Left cardiac atrium (tissue), 4 donors: ENCODE measurements at regions not wholly inside any gene's neighbourhood (a gene's known extent, or its start where the extent isn't known, plus 50 kb on each side); places are given as distances from the start of the nearest gene placed in this dataset.
A peak's percentile ranks its signal among the peaks of the same experiment; 100 is the strongest.
"Not testable (repeated sequence)": the region's sequence is repeated elsewhere in the genome, so short reads cannot be mapped to it uniquely, and the experiment has no call there.

ENCODE experiments used
- ATAC-seq, 2 donors: fragments of 200-7000 bp; cut with Tn5 transposase; one replicate each; pipeline ENCODE4 v1.9.1; 2020; ENCODE audit warnings: mild to moderate bottlenecking in 2 of 2, moderate library complexity in 2 of 2
- DNase-seq: peaks from one replicate; pipeline ENCODE4 v3.0.0-alpha.2; 2020
- intact Hi-C, 2 donors: fragments of 100-400 bp; cut with DNase I; formaldehyde crosslinking; loops; one replicate each; pipeline versions ENCODE4 v1.14.1 to v1.15.1; 2022 to 2023
- donor health status: DM: no; HTN: yes; CAD: no.
- donor health status: DM: no; HTN: yes; CAD: no; lungs with severe emphysema.
- donor health status: DM: yes; HTN: yes; CAD: no.
- donor health status: Dilated cardiomyopathy.

DNA sequence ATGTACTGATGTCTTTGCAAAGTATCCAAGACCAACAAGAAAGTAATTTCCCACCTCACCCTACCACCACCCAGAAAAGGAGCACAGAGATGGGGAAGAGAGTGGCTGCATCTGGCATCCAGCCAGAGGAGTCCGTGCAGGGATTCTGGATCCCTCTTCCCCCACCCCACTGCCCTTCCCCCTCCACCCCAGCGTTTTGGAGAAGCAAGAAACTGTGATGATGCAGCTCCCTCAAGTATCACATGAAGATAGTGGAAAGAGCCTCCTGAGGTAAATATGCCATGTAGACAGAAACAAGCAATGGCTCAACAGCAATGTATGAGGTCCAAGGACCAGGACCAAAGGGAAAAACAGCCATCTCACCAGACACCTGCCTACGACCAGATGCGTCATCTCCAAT, 153.8 kb downstream of the DEPDC1B start:
- ATAC-seq, result no peak
- no peak for DNase-seq

DNA sequence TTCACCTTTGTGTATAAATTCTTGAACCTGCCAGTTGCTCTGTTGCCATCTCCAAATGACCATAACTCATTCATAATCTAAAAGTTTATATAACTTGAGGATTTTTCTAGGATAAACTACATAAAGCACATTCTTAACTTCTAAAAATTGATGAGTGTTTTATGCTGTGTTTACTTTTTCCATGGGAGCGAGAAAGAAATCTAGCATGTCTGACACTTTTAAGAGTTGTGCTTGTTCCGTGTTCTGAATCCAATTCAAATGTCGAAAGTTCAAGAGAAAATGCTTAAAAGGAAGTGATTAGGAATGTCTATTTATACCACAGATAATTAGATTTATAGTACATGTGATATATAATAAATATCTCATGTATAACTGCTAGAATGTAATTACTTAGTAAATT, 154.4 kb downstream of the DEPDC1B start:
- DNase-seq (no peak), ATAC-seq (no peak)
- intact Hi-C loops, result no loop called here

More for the DNA sequence above, 153.8 kb downstream of the DEPDC1B start:
- intact Hi-C loops, result no loop called here

DNA sequence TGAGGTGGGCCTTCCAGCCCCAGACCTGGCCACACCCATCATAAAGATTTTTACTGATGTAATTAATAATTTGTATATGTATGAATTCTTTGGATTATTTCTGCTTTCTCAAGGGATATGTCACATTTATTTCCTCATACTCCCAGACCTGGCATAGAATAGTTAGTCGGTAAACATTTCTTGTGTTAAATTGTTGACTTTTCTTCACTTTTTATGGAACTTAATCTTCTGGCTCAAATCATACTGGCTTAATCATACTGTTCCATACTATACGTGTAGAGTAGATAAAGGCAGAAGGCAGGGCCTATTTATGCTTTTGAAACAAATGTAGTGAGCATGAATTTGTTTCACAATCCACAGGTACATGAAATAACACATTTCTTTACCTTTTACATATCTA, 155.8 kb downstream of the DEPDC1B start:
- no peak for ATAC-seq
- intact Hi-C loops, result no loop called here
- no peak for DNase-seq

DNA sequence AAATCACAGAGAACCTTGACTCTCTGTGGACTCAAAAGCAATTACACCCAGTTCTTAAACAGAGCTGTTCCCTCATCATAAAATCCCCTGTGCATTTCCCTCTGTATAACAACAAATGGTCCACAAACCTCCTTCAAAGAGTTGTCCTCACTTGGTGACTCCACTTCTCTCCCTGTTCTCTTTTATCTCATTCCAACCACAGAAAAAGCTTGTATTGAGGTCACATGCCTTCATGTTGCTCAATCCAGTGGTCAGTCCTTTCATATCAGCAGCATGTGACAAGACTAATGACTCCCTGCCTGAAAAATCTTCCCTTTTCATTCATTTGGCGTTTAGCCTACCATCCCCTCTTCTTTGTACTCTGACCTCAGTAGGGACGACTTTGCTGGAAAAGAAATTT, 158.0 kb downstream of the DEPDC1B start:
- intact Hi-C loops, result no loop called here
- ATAC-seq (peak in 1 of 2 donors; percentile 67), DNase-seq (no peak)

DNA sequence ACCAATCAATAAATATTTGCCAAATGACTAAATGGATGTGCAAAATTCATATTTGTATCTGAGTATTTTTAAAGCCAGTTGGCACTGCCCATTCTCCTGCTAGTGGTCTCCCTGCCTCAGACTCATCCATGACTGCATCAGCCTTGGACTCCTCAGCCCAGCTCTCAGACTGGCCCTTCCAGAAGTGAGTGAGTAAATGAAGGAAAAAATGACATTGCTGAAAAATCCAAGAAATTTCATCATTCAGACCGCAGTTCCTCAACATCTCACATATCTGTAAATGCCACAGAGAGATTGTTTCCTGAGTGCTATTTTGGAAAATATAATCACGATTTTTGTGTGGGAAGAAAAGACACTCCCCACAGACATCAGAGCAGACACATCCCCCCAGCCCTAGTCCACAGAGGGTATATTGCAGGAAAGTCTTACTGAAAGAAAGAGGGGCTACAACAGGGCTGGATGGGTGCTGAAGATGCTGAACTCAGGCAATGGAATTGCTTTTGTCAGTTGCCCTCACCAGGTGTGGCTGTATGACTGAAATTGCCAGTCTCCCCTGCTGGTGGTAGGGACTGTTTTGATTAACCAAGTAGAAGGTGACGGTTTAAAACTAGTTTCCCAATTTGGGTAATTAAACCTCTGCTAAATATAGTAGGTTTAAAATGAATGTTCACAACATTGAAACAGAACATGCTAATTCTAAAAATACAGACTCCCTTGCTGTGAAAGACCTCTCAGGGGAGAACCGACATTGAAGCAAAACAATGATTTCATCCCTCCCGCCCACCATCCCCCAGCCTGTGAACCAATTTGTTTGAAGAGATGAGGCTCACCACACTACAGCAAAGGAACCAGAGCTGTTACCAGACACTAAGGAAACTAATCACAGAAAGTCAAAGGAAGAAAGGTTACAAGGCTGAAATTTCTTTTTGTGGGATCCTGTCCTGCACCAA, 158.8 kb downstream of the DEPDC1B start:
- intact Hi-C loops, result no loop called here
- ATAC-seq (peak in 1 of 2 donors; percentile 53), DNase-seq (no peak)

DNA sequence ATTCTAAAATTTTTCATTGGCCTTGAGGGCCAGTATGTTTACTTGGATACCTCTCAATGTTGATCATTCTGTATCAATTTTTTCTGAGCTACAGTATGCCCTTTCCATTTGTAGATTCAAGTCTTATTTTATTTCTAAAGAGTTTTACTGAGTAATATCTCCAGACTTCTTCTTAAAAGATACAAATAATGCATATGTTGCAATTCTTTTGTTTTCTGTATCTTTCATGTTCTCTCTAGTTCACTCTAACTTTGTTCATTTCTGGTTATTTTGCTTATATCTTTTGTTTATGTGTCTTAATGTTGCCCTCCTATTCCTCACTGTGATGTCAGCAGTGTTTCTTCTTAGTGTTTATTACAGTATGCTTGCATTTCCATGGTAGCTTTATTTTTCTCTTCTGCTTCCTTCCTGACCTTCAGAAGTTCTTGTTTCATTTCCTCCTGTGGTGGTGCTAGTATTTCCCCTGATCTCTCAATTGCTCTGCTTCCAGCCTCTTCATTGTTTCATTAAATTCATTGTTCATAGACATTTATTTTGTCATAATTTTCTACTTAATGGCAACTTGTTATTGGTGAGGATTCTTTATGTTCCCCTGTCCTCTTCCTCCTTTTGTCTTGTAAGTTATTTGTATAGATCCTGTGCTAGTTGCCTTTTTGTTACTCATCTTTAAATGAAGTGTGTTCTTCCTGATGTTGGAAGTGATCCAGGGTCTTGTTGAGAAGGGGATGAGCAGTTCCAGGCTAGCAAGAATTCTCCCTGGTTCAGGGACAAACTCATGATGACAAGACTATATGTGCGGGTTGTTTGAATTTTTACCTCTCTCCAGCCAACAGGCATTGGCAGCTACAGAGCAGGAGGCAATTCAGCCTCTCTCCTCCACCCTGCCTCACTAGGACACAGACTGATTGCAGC, 160.8 kb downstream of the DEPDC1B start:
- no peak for DNase-seq
- intact Hi-C loops, result no loop called here
- peak in 1 of 2 donors; percentile 54 for ATAC-seq

DNA sequence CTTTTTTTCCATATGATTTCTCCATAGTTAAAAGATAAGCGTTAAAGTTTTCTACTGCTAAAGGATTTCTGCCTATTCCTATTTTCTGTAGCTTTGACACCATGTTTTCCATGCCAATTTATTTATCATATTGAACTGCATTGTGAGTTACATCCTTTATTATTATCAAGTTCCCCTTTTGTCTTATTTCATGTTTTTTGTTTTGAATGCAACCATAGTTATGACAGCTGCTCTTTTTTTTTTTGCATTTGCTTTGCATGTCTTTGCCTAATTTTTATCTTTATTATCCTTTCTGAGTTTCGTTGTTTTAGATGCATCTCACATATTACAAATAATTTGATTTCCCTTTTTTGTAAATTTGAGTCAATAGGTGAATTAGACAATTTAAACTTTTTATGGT, 161.5 kb downstream of the DEPDC1B start:
- DNase-seq (no peak), ATAC-seq (no peak)
- intact Hi-C loops, result no loop called here

DNA sequence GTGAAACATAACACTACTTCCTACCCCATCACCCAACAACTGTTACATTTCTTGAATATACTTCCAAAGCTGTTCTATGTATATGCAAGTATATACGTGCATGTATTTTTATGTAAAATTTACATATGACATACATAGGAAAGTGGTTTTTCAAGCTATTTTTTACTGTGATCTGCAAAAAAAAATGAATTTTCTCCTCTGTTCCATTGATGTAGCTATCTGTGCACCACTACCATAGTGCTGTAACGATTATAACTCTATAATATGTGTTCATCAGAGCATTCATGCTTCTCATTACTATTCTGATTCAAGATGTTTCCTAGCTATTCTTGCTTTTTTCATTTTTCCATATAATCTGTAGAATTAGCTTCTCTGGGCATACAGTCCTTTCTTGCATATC, 164.0 kb downstream of the DEPDC1B start:
- intact Hi-C loops, result no loop called here
- no peak for ATAC-seq
- no peak for DNase-seq

DNA sequence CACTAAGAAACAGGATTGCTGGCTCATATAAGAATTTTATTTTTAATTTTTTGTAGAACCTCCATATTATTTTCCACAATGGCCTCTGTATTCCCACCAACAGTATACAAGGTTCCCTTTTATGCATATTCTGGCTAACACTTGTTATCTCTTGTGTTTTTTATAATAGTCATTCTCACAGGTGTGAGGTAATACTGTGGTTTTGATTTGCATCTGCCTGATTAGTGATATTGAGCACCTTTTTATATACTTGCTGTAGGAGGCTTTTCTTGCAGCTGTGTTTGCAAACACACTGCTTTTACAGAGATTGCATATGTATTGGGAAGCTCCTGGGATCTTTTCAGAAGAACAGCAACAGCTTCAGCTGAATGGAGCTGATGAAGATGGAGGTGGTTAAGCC, 164.8 kb downstream of the DEPDC1B start:
- intact Hi-C loops, result no loop called here
- ATAC-seq, result no peak

DNA sequence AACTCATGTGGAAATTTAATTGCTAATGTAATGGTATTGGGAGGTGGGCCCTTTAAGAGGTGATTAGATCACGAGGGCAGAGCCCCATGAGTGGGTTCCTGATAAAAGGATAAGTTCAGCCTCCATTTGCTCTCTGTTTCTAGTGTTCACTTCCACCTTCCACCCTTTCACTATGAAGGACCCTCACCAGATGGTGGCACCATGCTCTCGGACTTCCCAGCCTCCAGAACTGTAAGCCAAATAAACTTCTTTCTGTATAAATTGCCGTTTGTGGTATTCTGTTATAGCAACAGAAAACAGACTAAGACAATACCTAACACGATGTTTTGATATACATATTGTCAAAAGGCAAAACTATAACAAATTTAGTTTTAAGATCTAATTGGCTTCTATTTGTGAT, 166.2 kb downstream of the DEPDC1B start:
- no peak for DNase-seq
- intact Hi-C loops, result no loop called here
- no peak for ATAC-seq

More for the DNA sequence above, 164.8 kb downstream of the DEPDC1B start:
- no peak for DNase-seq

DNA sequence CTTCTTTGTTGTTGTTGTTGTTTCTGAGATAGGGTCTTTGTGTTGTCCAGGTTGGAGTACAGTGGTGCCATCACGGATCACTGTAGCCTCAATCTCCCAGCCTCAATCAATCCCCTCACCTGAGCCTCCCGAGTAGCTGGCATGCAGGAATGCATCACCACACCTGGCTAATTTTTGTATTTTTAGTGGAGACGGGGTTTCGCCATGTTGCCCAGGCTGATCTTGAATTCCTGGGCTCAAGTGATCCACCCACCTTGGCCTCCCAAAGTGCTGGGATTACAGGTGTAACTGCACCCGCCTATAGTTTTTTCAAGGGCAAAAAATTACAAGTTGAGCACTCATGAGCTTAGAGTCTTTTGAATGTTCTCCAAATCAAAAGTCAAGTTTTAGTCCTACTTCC, 167.2 kb downstream of the DEPDC1B start:
- DNase-seq, ATAC-seq, intact Hi-C loops: not testable (repeated sequence)

DNA sequence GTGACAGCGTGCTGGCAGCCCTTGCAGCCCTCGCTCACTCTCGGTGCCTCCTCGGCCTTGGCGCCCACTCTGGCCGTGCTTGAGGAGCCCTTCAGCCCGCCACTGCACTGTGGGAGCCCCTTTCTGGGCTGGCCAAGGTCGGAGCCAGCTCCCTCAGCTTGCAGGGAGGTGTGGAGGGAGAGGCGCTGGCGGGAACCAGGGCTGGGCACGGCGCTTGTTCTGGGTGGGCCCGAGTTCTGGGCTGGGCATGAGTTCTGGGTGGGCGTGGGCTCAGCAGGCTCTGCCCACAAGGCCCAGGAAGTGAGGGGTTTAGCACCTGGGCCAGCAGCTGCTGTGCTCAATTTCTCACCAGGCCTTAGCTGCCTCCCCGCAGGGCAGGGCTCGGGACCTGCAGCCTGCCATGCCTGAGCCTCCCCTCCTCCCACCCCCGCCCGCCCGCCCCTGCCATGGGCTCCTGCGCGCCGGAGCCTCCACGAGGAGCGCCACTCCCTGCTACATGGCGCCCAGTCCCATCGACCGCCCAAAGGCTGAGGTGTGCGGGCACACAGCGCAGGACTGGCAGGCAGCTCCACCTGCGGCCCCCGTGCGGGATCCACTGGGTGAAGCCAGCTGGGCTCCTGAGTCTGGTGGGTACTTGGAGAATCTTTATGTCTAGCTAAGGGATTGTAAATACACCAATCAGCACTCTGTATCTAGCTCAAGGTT, 169.7 kb downstream of the DEPDC1B start:
- ATAC-seq, intact Hi-C loops, DNase-seq: not testable (repeated sequence)

DNA sequence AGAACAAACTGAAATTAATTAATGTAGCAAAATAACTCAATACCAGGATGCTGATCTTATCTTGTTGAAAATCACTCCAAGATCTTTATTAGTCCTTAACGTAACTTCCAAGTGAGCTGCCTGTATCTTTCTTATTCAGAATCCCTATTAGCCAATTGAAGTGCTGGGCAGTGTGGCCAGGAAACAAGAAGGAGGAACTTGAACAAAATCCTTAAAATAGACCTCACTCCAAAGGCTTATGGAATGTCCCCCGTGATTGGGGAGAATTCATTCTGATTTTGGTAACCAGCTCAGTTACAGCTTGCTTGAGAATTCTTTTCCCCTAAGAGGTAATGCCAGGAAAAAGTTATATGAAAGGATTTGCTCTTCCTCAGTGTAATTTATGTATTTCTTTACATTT, 171.0 kb downstream of the DEPDC1B start:
- ATAC-seq, result no peak
- intact Hi-C loops, result no loop called here
- DNase-seq, result no peak

DNA sequence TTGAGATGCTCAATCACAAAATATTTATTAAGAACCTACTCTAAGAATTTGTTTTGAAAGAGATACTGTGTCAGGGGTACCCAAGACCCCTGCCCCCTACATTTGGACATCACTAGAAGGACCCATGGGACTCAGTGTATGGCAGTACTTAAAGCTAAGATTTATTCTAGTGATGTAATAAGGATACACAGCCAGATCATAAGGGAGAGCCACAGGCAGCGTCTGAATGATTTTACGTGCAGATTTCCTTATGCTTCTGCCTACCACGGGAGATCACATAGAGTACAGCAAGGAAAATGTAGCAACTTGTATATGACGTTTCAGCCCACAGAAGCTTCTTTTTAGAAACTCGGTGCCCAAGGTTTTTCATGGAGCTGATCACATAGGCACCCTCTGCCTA, 172.9 kb downstream of the DEPDC1B start:
- DNase-seq (no peak), ATAC-seq (no peak)
- intact Hi-C loops, result no loop called here

DNA sequence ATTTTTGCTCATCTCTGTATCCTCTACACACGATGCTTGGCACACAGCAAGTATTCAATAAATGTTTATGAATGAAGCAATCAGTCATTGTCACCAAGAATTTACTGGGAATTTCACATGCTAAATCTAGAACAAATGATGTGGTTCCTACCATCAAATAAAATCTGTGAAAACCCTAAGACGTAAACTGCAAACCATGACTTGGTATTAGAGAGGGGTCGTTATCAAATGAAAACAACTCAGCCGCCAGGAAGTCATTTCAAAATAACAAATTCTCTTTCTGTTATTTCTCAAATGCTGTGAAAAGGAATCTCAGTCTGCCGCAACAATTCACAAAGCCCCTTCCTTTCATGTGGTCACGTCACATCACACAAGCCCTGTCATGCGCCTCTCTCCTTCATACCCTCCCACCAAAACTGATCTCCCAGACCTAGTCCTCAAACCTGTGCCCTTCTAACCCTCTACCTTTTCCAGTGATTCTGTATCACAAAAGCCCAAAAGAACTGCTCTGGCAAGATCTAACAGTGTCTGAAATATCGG, 173.6 kb downstream of the DEPDC1B start:
- ATAC-seq (no peak), DNase-seq (no peak)
- intact Hi-C loops, result no loop called here

DNA sequence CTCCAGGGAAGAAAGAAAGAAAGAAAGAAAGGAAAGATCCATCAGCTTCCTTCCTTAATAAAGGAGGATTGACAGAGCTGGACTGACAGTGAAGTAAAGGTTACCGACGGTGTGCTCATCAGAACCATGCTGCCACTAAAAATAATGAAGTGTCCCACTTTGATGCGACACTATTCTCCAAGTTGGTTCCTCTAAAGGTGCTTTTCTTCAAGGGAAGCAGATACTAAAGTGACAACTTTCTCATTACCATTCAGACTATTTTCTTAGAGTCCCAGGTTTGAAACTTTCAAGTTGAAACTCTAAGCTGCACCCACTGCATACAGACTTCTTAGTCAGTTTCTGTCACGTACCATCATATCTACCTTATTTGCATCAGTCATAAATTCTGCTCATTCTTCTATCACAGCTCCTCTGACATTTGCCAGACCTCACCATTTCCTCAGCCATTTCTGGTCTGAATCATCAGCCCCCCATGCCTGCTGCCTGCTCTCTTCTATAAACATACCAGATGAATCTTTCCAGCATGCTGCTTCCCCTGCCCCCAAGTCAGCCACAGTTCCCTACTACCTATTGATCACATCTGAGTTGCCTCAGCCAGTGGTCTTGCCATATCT, 177.6 kb downstream of the DEPDC1B start:
- ATAC-seq, result no peak
- DNase-seq, result no peak
- intact Hi-C loops, result no loop called here

DNA sequence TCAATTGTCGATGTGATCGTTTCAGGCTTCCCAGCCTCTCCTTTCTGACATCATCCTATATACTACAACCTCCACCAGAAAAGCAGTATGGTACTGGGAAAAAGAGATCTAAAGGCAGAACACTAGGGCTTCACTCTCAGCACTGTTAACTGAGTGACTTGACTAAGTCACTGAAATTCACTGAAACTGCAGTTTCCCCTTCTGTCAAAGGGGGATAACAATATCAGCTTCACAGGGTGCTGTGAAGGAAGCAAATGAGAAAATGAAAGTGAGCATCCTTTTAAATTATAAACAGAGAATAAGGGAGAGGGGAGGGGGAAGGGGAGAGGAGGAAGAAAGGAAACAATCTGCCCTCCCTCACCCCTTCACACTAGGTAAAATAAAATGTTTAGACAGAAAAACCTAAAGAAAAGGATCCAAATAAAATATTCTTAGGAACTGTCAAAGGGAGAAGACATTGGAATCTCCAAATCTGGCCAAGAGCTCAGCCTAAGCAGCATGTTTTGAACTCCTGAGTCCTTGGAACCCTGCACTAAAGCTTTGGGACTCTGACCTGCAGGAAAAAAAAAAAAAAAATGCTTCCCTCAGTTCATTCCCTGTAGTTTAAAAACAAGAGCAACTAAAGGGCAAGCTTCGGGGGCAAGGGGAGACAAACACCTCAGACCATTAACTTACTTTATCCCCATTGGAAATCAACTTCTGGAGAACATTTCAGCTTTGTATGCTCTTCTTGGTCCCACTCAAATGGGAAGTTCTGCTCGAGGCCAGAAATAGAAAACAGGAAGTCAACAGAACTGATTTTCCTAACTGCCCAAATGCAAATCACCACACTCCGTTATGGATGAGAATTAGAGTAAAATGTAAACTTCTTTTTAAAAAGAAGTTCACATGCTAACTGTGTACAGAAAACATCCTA, 178.3 kb downstream of the DEPDC1B start:
- no peak for ATAC-seq
- DNase-seq, result no peak
- intact Hi-C loops, result no loop called here
